GM18951 (cell line): ENCODE measurements at regions not wholly inside any gene's neighbourhood (a gene's known extent, or its start where the extent isn't known, plus 50 kb on each side); places are given as distances from the start of the nearest gene placed in this dataset.

ENCODE experiments used
- POLR2A ChIP-seq: IDR thresholded peaks from 4 replicates; pipeline ENCODE4 v1.6.1; 2011; ENCODE audit warnings: mild to moderate bottlenecking; ENCODE audit not compliant: insufficient read length, insufficient read depth; ENCODE audit errors: extremely low read depth
- in situ Hi-C: fragments of 300-500 bp; cut with MboI; formaldehyde crosslinking; loops from one replicate; pipeline ENCODE4 v1.12.0; 2022; ENCODE audit warnings: low sequenced_read_pairs, mixed read lengths, inconsistent platforms; ENCODE audit not compliant: unreplicated experiment

- in situ Hi-C loops = no loop called here
- TF ChIP-seq POLR2A = no peak
These were observed 128.3 kb downstream of the KLF5 start for GRCh38 chr13:73187106-73187505.

- no peak for TF ChIP-seq POLR2A
- in situ Hi-C loops = no loop called here
These were observed 121.0 kb downstream of the KLF5 start for GRCh38 chr13:73179650-73180274.

- TF ChIP-seq POLR2A = no peak
- in situ Hi-C loops = no loop called here
These were observed 119.2 kb downstream of the KLF5 start for GRCh38 chr13:73177916-73178565.

DNA sequence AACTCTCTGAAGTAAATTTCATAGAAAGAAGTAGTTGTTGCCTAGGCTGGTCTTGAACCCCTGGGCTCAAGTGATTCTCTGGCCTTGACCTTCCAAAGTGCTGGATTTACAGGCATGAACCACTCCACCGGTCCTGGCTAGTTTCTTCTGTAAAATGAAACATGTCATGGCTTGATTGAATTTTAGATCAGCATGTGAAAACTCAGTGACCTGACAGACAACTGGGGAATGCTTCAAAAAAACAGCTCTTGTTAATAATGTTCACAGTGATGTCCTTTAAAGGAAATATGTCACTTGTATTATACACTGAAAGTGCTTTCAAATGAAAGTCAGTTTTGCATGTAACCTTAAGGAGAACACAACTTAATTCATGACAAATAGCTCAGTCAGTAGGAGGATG, 118.2 kb downstream of the KLF5 start:
- in situ Hi-C loops = no loop called here

DNA sequence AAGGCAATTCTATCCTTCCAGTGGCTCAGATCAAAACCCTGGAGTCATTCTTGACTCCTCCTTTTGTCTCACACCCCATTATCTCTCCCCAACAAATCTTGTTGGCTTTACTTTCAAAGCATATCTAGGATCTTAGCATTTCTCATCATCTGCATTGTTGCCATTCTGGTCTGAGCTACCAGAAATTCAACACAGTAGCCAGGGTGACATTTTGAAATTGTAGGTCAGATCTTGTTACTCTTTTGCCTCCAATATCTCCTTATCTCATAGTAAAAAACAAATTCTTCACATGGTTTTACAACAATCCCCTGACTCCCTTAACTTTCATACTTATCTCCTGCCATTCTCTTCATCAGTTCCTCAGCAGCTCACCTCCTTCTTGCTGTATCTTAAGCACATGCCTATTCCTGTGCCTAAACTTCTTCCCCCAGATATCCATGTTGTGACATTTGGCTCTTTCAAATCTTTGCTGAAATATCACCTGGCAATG, 115.8 kb downstream of the KLF5 start:
- TF ChIP-seq POLR2A = no peak
- in situ Hi-C loops = no loop called here

More for the DNA sequence above, 118.2 kb downstream of the KLF5 start:
- no peak for TF ChIP-seq POLR2A

GRCh38 chr13:73173279-73173811, 114.5 kb downstream of the KLF5 start:
- in situ Hi-C loops = no loop called here
- TF ChIP-seq POLR2A = no peak

DNA sequence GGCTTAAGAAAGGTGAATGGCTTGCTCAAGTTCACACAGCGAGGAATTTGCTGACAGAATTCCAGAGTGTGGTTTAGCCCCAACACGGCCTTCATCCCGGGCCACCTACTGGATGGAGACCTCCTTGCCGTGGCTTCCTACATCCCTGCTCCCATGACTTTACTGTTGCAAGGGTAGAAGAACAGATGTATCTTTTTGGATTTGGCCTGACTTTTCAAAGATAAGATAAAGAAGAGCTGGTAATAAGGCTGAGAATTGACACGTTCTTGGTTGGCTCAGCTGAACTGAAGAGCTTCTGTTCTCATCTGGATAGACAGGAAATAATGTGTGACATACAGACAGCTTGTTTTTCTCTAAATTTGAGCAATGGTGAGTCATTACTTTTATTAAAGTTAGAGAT, 113.1 kb downstream of the KLF5 start:
- in situ Hi-C loops = no loop called here

GRCh38 chr13:73171271-73171682, 112.5 kb downstream of the KLF5 start:
- TF ChIP-seq POLR2A = no peak
- in situ Hi-C loops = no loop called here

More for the DNA sequence above, 113.1 kb downstream of the KLF5 start:
- no peak for TF ChIP-seq POLR2A

GRCh38 chr13:73169971-73170370, 111.2 kb downstream of the KLF5 start:
- in situ Hi-C loops = no loop called here
- no peak for TF ChIP-seq POLR2A

- TF ChIP-seq POLR2A = no peak
- in situ Hi-C loops = no loop called here
These were observed 110.2 kb downstream of the KLF5 start for GRCh38 chr13:73168953-73169401.

DNA sequence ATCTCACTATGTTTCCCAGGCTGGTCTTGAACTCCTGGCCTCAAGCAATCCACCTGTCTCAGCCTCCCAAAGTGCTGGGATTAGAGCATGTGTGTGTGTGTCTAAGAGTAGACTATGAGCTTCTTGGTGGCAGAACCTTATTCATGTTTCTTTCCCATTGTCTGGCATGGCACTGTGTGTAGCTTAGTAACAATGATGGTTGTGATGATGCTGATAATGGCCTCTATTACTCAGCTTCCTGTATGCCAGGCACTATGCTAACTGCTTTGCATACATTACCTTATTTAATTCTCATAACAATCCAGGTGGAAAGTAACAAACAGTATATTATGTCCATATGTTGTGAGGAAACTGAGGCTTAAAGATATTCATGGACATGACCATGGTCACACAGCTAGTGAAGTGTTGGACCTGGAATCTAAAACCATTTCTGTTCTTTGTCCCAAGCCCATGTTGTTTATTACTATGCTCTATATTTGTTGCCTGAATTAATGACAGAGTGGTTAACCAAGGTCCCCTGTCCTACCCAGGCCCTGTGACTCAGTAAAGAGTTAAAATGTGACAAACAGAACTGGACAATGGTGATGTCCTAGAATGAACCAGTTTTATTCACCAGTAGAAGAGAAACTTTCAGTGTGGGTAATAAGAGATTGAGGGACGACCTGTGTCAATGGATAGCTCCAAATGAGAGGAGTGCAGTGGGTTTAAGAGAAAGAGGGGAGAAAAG, 109.6 kb downstream of the KLF5 start:
- in situ Hi-C loops = no loop called here
- TF ChIP-seq POLR2A = no peak

- in situ Hi-C loops = no loop called here
- TF ChIP-seq POLR2A = no peak
These were observed 108.4 kb downstream of the KLF5 start for GRCh38 chr13:73167028-73167820.

DNA sequence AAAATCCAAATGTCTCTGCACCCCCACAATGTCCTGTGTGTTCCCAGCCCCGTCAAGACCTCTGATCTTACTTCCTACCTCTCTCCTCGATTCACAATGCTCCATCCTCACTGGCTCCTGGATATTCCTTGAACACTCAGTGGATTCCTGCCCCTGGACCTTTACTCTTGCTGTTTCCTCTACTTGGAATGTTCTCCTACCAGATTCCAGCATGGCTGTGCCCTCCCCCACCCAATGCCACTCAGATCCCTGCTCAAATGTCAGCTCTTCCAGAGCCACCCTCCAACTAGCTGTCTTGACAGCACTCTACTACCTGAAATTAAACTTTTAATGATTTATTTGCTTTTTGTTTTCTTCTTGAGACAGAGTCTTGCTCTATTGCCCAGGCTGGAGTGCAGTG, 107.4 kb downstream of the KLF5 start:
- in situ Hi-C loops = no loop called here
- TF ChIP-seq POLR2A = no peak
